ENCODE measurements at regions not wholly inside any gene's neighbourhood (a gene's known extent, or its start where the extent isn't known, plus 50 kb on each side); places are given as distances from the start of the nearest gene placed in this dataset.

DNA sequence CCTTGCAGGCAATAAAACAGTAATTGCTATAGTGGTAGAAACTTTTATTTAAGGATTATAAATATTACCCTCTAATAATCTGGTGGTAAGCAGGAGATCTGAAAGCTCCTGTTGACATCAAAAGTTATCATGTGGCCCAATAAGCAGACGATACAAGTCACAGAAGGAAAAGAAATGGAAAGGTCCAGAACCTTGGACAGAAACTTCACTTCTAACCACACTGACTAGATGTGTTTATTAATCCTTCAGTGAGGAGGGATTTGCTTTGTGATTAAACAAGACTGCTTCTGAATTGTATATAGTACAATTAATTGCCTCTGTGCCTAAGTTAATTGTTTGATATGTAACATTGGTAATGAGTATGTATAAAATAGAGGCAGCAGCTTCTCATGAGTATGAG, 652.7 kb upstream of the MIS18BP1 start:
- TF ChIP-seq, protein P1, sequence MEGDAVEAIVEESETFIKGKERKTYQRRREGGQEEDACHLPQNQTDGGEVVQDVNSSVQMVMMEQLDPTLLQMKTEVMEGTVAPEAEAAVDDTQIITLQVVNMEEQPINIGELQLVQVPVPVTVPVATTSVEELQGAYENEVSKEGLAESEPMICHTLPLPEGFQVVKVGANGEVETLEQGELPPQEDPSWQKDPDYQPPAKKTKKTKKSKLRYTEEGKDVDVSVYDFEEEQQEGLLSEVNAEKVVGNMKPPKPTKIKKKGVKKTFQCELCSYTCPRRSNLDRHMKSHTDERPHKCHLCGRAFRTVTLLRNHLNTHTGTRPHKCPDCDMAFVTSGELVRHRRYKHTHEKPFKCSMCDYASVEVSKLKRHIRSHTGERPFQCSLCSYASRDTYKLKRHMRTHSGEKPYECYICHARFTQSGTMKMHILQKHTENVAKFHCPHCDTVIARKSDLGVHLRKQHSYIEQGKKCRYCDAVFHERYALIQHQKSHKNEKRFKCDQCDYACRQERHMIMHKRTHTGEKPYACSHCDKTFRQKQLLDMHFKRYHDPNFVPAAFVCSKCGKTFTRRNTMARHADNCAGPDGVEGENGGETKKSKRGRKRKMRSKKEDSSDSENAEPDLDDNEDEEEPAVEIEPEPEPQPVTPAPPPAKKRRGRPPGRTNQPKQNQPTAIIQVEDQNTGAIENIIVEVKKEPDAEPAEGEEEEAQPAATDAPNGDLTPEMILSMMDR (IDR thresholded peaks at IDR 0.05; ENCODE audit: insufficient read depth, low read depth, low read length), result no peak
- no peak for TF ChIP-seq EZH2 (IDR thresholded peaks at IDR 0.05; ENCODE audit: insufficient read depth, low read length)
